HEK293T (cell line): ENCODE measurements at regions not wholly inside any gene's neighbourhood (a gene's known extent, or its start where the extent isn't known, plus 50 kb on each side); places are given as distances from the start of the nearest gene placed in this dataset.

Experiments used
- CTCF ChIA-PET: fragments of 350-600 bp; formaldehyde crosslinking; extraction: SDS; loops from one replicate; lab custom pipeline; 2021; ENCODE audit warnings: antibody characterized with exemption, inconsistent platforms; lab: Yijun Ruan, JAX
- POLR2A ChIA-PET: fragments of 350-600 bp; formaldehyde crosslinking; extraction: SDS; loops from one replicate; lab custom pipeline; 2020; ENCODE audit warnings: antibody characterized with exemption, inconsistent platforms; lab: Yijun Ruan, JAX
- DNase-seq: peaks from one replicate; pipeline ENCODE4 v3.0.0; 2012; ENCODE audit warnings: mixed read lengths; ENCODE audit errors: extremely low spot score
- ARNT ChIP-seq: fragments of 450-650 bp; IDR thresholded peaks from 2 replicates; pipeline ENCODE4 v1.6.1; 2017; ENCODE audit warnings: mild to moderate bottlenecking
- BHLHE40 ChIP-seq: fragments of 450-650 bp; IDR thresholded peaks from 2 replicates; pipeline ENCODE4 v1.6.1; 2016; ENCODE audit warnings: mild to moderate bottlenecking, moderate library complexity, borderline replicate concordance
- CTBP1 ChIP-seq: fragments of 450-650 bp; IDR thresholded peaks from 2 replicates; pipeline ENCODE4 v1.6.1; 2016; ENCODE audit warnings: borderline replicate concordance
- ELF4 ChIP-seq: fragments of 450-650 bp; IDR thresholded peaks from 2 replicates; pipeline ENCODE4 v1.6.1; 2017; ENCODE audit warnings: antibody characterized with exemption
- FOXA1 ChIP-seq: fragments of 450-650 bp; IDR thresholded peaks from 2 replicates; pipeline ENCODE4 v1.6.1; 2016; ENCODE audit warnings: mild to moderate bottlenecking
- FOXK2 ChIP-seq: fragments of 450-650 bp; IDR thresholded peaks from 2 replicates; pipeline ENCODE4 v1.6.1; 2016; ENCODE audit warnings: mild to moderate bottlenecking
- FOXM1 ChIP-seq: fragments of 450-650 bp; IDR thresholded peaks from 2 replicates; pipeline ENCODE4 v1.6.1; 2017; ENCODE audit warnings: mild to moderate bottlenecking, borderline replicate concordance
- HDGF ChIP-seq: fragments of 450-650 bp; IDR thresholded peaks from 2 replicates; pipeline ENCODE4 v1.6.1; 2017; ENCODE audit warnings: antibody characterized with exemption, borderline replicate concordance
- L3MBTL2 ChIP-seq: fragments of 450-650 bp; conservative IDR thresholded peaks from 2 replicates; pipeline ENCODE4 v1.6.1; 2016; ENCODE audit warnings: mild to moderate bottlenecking
- LEF1 ChIP-seq: fragments of 450-650 bp; IDR thresholded peaks from 2 replicates; pipeline ENCODE4 v1.6.1; 2017; ENCODE audit warnings: mild to moderate bottlenecking, borderline replicate concordance
- NFRKB ChIP-seq: fragments of 450-650 bp; IDR thresholded peaks from 2 replicates; pipeline ENCODE4 v1.6.1; 2016; ENCODE audit warnings: mild to moderate bottlenecking, moderate library complexity
- SP1 ChIP-seq: fragments of 450-650 bp; IDR thresholded peaks from 2 replicates; pipeline ENCODE4 v1.6.1; 2017
- SUZ12 ChIP-seq: fragments of 450-650 bp; IDR thresholded peaks from 2 replicates; pipeline ENCODE4 v1.6.1; 2016; ENCODE audit warnings: mild to moderate bottlenecking
- TARDBP ChIP-seq: fragments of 450-650 bp; IDR thresholded peaks from 2 replicates; pipeline ENCODE4 v1.6.1; 2016
- ZNF384 ChIP-seq: fragments of 450-650 bp; IDR thresholded peaks from 2 replicates; pipeline ENCODE4 v1.6.1; 2016
- TF ChIP-seq, protein P1 (sequence below): fragments of 450-650 bp; IDR thresholded peaks from 2 replicates; pipeline ENCODE4 v1.6.1; 2016

DNA sequence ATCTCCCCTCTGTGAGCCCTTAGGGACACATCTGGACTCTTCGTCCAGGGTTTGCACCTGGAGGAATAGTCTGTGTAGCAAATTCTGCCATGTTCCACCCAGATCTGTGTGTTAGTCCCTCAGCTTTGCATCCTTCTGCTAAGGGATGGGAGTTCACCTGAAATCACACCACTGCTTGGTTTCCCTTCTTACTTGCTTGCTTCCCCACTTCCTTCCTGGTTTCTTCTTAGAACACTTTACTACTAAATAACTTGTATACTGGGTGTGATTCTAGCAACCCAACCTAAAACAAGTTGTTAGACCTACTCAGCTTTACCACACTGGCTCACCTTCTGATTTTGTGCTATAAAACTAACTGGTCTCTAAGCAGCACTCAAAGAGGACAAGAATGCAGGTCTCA lies 202.6 kb upstream of the MAP3K1 start:
- CTCF ChIA-PET, result no interaction called here
- no peak for DNase-seq
- POLR2A ChIA-PET, result no interaction called here
- no peak for TF ChIP-seq ELF4
- no peak for TF ChIP-seq NFRKB
- TF ChIP-seq SUZ12, result no peak
- TF ChIP-seq ARNT, result no peak
- TF ChIP-seq CTBP1, result no peak
- no peak for TF ChIP-seq L3MBTL2
- TF ChIP-seq, protein P1, sequence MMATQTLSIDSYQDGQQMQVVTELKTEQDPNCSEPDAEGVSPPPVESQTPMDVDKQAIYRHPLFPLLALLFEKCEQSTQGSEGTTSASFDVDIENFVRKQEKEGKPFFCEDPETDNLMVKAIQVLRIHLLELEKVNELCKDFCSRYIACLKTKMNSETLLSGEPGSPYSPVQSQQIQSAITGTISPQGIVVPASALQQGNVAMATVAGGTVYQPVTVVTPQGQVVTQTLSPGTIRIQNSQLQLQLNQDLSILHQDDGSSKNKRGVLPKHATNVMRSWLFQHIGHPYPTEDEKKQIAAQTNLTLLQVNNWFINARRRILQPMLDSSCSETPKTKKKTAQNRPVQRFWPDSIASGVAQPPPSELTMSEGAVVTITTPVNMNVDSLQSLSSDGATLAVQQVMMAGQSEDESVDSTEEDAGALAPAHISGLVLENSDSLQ, result no peak
- TF ChIP-seq TARDBP, result no peak
- no peak for TF ChIP-seq FOXK2
- no peak for TF ChIP-seq FOXM1
- TF ChIP-seq FOXA1, result no peak
- no peak for TF ChIP-seq LEF1
- no peak for TF ChIP-seq SP1
- TF ChIP-seq ZNF384, result no peak
- no peak for TF ChIP-seq HDGF
- no peak for TF ChIP-seq BHLHE40

DNA sequence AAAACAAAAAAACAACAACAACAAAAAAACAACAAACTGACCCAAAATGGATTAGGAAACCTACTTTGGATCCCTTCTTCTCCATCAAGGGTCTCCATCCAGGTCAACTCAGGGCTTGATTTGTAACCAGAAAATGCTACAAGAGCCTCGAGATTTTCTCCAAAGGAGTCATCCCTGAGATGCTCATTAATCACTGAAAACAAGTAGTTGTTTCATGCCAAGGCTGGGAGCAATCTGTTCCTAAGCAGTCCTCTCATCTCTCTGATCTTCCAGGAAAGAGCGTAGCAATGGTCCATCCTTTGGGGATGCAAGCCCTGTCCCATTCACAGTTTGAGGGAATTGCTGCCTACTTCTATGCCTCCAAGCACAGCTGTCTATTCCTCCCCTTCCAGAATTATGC lies 203.0 kb upstream of the MAP3K1 start:
- CTCF ChIA-PET, result no interaction called here
- DNase-seq, result no peak
- POLR2A ChIA-PET, result no interaction called here
- no peak for TF ChIP-seq L3MBTL2
- TF ChIP-seq LEF1, result no peak
- no peak for TF ChIP-seq TARDBP
- no peak for TF ChIP-seq ZNF384
- no peak for TF ChIP-seq FOXM1
- no peak for TF ChIP-seq SUZ12
- TF ChIP-seq CTBP1, result no peak
- TF ChIP-seq HDGF, result no peak
- no peak for TF ChIP-seq BHLHE40
- TF ChIP-seq, protein P1, result no peak
- TF ChIP-seq ELF4, result no peak
- no peak for TF ChIP-seq FOXA1
- TF ChIP-seq ARNT, result no peak
- TF ChIP-seq NFRKB, result no peak
- TF ChIP-seq FOXK2, result no peak
- no peak for TF ChIP-seq SP1

DNA sequence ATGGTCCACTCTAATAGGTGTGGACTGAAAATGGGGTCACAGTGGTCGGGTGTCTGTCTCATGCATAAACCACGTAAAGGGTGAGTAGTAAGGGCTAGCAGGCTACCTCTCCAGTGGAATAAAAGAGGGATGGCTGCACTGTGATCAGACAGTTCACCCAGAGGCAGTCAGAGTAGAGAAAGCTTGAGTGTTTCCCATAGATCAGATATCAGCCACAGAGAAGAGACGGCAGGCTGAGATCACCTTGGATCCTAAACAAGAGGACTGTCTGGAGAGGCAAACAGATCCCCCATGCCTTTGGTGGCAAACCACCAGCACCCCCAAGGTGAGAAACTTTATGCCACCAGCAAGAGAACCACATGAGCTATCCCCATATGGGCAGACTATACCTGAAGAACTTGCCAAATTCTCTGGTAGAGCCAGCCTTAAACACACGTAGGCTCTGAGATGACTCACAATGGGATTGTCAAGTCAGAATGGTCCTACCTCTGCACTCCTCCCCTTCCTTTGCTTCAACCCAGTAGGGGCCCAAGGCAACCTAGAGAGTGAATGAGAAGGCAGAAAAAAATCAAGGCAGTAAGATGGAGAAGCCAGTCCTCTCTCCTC lies 205.2 kb upstream of the MAP3K1 start:
- CTCF ChIA-PET, result no interaction called here
- POLR2A ChIA-PET, result no interaction called here
- no peak for TF ChIP-seq FOXK2
- TF ChIP-seq ELF4, result no peak
- no peak for DNase-seq

DNA sequence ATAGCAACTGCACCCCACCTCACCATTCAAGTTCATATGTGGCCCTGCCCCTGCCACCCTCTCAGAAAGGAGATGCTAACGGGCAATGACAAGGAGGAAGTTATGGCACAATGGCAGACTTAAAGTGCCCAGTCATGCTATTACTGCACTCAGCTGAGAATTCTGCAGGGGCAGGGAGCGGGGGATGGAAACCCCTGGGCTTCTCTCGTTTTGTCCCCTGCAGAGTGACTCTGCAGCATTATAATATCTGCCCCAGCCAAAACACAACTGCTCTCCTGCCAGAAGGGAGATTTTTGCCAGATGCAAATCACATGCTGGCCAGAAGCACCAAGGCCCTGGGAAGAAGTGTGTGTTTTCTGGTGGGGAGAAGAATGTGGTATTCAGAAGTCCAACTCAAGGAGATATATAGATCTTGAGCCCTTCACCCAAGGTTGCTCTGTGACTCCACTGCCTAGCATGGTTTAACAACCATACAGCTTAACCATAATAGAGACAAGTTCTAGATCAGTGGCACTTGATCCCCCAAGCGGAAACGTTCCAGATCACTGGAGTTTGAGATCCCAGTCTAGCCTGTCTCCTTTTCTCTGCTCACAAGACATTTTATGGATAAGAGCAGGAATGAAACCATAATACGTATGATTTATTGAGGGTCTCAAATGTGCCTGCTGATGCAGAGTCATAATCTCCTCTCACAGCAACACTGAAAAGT lies 207.0 kb upstream of the MAP3K1 start:
- POLR2A ChIA-PET, result no interaction called here
- TF ChIP-seq HDGF (no peak), ARNT (no peak), FOXA1 (no peak), CTBP1 (no peak), ZNF384 (no peak), BHLHE40 (no peak), L3MBTL2 (no peak), ELF4 (no peak), FOXK2 (no peak), LEF1 (no peak)
- TF ChIP-seq, protein P1, result no peak
- CTCF ChIA-PET, result no interaction called here
- no peak for DNase-seq

DNA sequence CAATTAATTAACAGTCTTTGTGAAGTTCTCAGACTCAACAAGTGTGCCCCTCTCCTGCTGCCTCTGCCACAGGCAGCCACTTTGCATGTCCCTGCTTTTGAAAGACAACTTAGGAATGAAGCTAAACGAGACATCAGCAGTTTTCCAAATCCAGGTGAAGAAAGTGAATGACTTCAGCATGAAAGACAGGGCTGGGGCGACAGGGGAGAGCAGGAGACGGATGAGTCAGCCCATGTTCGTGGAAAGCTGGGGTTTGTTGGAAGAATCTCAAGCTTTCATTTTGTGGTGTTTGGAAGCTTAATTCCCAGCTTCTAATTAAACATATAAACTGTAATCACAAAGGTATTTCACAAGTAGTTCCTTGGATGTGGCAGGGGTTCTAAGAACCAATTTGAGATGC lies 207.8 kb upstream of the MAP3K1 start:
- TF ChIP-seq FOXM1 (no peak), FOXA1 (no peak), ARNT (no peak), ELF4 (no peak), LEF1 (no peak), NFRKB (no peak), TARDBP (no peak), SP1 (no peak)
- TF ChIP-seq, protein P1, result no peak
- DNase-seq, result no peak
- ChIA-PET POLR2A (no interaction called here), CTCF (interaction anchor here (0.6 kb wide), 1 partner anchor 120 kb away, joined by 3 read pairs; no protein-coding TSS in a partner anchor)

DNA sequence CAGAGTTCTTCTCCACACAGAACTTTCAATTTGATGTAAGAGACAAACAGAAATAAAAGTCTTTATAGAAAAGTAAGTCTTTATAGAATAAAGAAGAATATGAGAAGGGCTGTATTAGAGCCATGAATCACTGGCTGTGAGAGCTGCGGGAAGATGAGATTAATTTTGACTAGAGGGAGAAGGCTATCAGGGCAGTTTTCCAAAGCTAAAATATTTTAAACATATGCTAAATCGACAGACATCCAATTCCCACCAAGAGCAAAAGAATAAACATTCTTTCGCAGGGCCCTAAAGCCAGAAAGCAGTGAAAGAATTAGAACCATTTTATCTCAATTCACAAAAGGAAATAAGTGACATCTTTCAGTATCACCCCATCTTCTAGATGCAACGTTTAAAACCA lies 208.3 kb upstream of the MAP3K1 start:
- TF ChIP-seq LEF1, result no peak
- no peak for TF ChIP-seq CTBP1
- no peak for TF ChIP-seq FOXA1
- TF ChIP-seq TARDBP, result no peak
- no peak for TF ChIP-seq FOXK2
- no peak for TF ChIP-seq ZNF384
- TF ChIP-seq, protein P1, result no peak
- no peak for TF ChIP-seq L3MBTL2
- TF ChIP-seq SP1, result no peak
- CTCF ChIA-PET, result interaction anchor here (0.6 kb wide), 1 partner anchor 119 kb away, joined by 3 read pairs; no protein-coding TSS in a partner anchor
- DNase-seq, result no peak
- POLR2A ChIA-PET, result no interaction called here
